Endothelial cell of umbilical vein (primary cell): ENCODE measurements at regions not wholly inside any gene's neighbourhood (a gene's known extent, or its start where the extent isn't known, plus 50 kb on each side); places are given as distances from the start of the nearest gene placed in this dataset.

Experiments
- BruUV-seq: library from RNA; stranded (reverse); fragments of 400-500 nt; replicated peaks from 2 replicates; lab custom pipeline; 2021; lab: Mats Ljungman, UMichigan
- CTCF ChIA-PET: fragments of 300-600, 350-600 bp; sonication (Branson Sonifier 250); formaldehyde crosslinking; loops from one replicate; lab custom pipeline; 2021; ENCODE audit warnings: antibody characterized with exemption, inconsistent platforms; lab: Charles Lee
- POLR2A ChIA-PET: fragments of 300-600, 350-600 bp; sonication (Branson Sonifier 250); formaldehyde crosslinking; loops from one replicate; lab custom pipeline; 2021; ENCODE audit warnings: antibody characterized with exemption, inconsistent platforms; lab: Charles Lee
- DNase-seq: peaks from one replicate; pipeline ENCODE4 v3.0.0-alpha.2; 2011; ENCODE audit warnings: low read depth, low spot score
- FAIRE-seq: peaks from 2 replicates; lab custom pipeline; 2011; peaks lifted over from hg19 to GRCh38; lab: Jason Lieb, UNC
- H2AFZ ChIP-seq: 2 replicates; pipeline ENCODE4 v1.6.0; 2012; ENCODE audit warnings: low read depth, low read length, control low read depth, inconsistent platforms
- H3K27ac ChIP-seq: 2 replicates; pipeline ENCODE4 v1.5.1; 2011; ENCODE audit warnings: low read depth, mild to moderate bottlenecking, control low read depth, low read length, moderate library complexity; ENCODE audit not compliant: insufficient read depth
- H3K27me3 ChIP-seq, 2 experiments: 2 replicates each; pipeline versions ENCODE4 v1.6.0 to v1.6.1; 2011; ENCODE audit warnings: low read length in 2 of 2, mixed read lengths in 1 of 2; ENCODE audit not compliant: control insufficient read depth in 2 of 2, insufficient read depth in 2 of 2
- H3K36me3 ChIP-seq, 2 experiments: 2 replicates in 1 of 2; 3 replicates in 1 of 2; pipeline ENCODE4 v1.5.1; 2011; ENCODE audit warnings: low read length in 2 of 2, mild to moderate bottlenecking in 1 of 2, moderate library complexity in 1 of 2; ENCODE audit not compliant: control insufficient read depth in 2 of 2, insufficient read depth in 2 of 2; ENCODE audit errors: extremely low read depth in 1 of 2
- H3K4me1 ChIP-seq: 3 replicates; pipeline ENCODE4 v1.5.1; 2011; ENCODE audit warnings: mild to moderate bottlenecking, low read length; ENCODE audit not compliant: control insufficient read depth, insufficient read depth; ENCODE audit errors: extremely low read depth
- H3K4me2 ChIP-seq: 2 replicates; pipeline ENCODE4 v1.6.1; 2011; ENCODE audit warnings: low read length, control low read depth, mixed read lengths; ENCODE audit not compliant: insufficient read depth
- H3K4me3 ChIP-seq, 3 experiments: fragments of 200-600 bp in 1 of 3; sonication (generic), shearing (Covaris generic) in 1 of 3; replicated peaks in 1 of 3; 2 replicates each; pipeline ENCODE4 v1.5.1; 2011 to 2016; ENCODE audit warnings: control low read depth in 3 of 3, low read length in 3 of 3, mild to moderate bottlenecking in 2 of 3, inconsistent platforms in 1 of 3, low read depth in 1 of 3, moderate library complexity in 1 of 3; ENCODE audit not compliant: insufficient read depth in 1 of 3
- H3K79me2 ChIP-seq: 2 replicates; pipeline ENCODE4 v1.6.0; 2012; ENCODE audit warnings: low read length, inconsistent platforms; ENCODE audit not compliant: control insufficient read depth, insufficient read depth
- H3K9ac ChIP-seq: replicated peaks from 2 replicates; pipeline ENCODE3; 2011; ENCODE audit warnings: low read length, control low read depth; ENCODE audit not compliant: insufficient read depth; ENCODE audit errors: extremely low read depth
- H3K9me1 ChIP-seq: replicated peaks from 3 replicates; pipeline ENCODE4 v1.6.0; 2011; ENCODE audit warnings: mild to moderate bottlenecking, low read length; ENCODE audit not compliant: control insufficient read depth, insufficient read depth; ENCODE audit errors: extremely low read depth
- H3K9me3 ChIP-seq: replicated peaks from 2 replicates; pipeline ENCODE4 v1.5.1; 2012; ENCODE audit warnings: low read length, inconsistent platforms; ENCODE audit not compliant: control insufficient read depth, insufficient read depth
- H4K20me1 ChIP-seq: replicated peaks from 2 replicates; pipeline ENCODE3; 2011; ENCODE audit warnings: mild to moderate bottlenecking, low read length; ENCODE audit not compliant: control insufficient read depth, insufficient read depth; ENCODE audit errors: extremely low read depth
- EZH2 ChIP-seq: IDR thresholded peaks from 2 replicates; pipeline ENCODE4 v1.6.1; 2012; ENCODE audit warnings: borderline replicate concordance, low read depth, mild to moderate bottlenecking, moderate library complexity, low read length, inconsistent platforms; ENCODE audit not compliant: severe bottlenecking
- FOS ChIP-seq: IDR thresholded peaks from 2 replicates; pipeline ENCODE4 v1.6.1; 2011; ENCODE audit warnings: mild to moderate bottlenecking, low read length, moderate library complexity, borderline replicate concordance; ENCODE audit not compliant: insufficient read depth
- GATA2 ChIP-seq: IDR thresholded peaks from 2 replicates; pipeline ENCODE4 v1.7.0; 2011; ENCODE audit warnings: low read depth, mild to moderate bottlenecking, moderate library complexity, mixed read lengths, low read length; ENCODE audit not compliant: insufficient read length, insufficient read depth
- JUN ChIP-seq: IDR thresholded peaks from 2 replicates; pipeline ENCODE4 v1.6.1; 2011; ENCODE audit warnings: borderline replicate concordance, low read depth; ENCODE audit not compliant: insufficient read length, insufficient read depth
- POLR2A ChIP-seq: IDR thresholded peaks from 2 replicates; pipeline ENCODE4 v1.6.1; 2012; ENCODE audit warnings: low read depth, mild to moderate bottlenecking, control low read depth, low read length
- POLR2AphosphoS5 ChIP-seq: IDR thresholded peaks from 2 replicates; pipeline ENCODE4 v1.6.1; 2012; ENCODE audit warnings: low read depth, mild to moderate bottlenecking, control low read depth, low read length, moderate library complexity; ENCODE audit not compliant: insufficient read depth
- dilution Hi-C: fragments of 300-500 bp; cut with MboI; formaldehyde crosslinking; loops from one replicate; pipeline ENCODE4 v1.15.0; 2019; ENCODE audit warnings: low sequenced_read_pairs; ENCODE audit not compliant: extremely low pct_ligation_motif_present
- intact Hi-C: fragments of 100-400 bp; cut with micrococcal nuclease; formaldehyde crosslinking; loops from one replicate; pipeline ENCODE4 v1.10.0; 2022
- TF ChIP-seq, protein P1 (sequence below): IDR thresholded peaks from 2 replicates; pipeline ENCODE4 v1.6.1; 2011; ENCODE audit not compliant: insufficient read depth, insufficient read length
- TF ChIP-seq, protein P2 (sequence below), 2 donors: IDR thresholded peaks; 1 replicate in 1 of 2; 2 replicates in 1 of 2; pipeline ENCODE4 v1.5.1; 2011; ENCODE audit warnings: low read length in 2 of 2, mild to moderate bottlenecking in 2 of 2, moderate library complexity in 2 of 2, control low read depth in 1 of 2, inconsistent platforms in 1 of 2, low read depth in 1 of 2; ENCODE audit not compliant: insufficient read depth in 1 of 2; ENCODE audit errors: extremely low read depth in 1 of 2

DNA sequence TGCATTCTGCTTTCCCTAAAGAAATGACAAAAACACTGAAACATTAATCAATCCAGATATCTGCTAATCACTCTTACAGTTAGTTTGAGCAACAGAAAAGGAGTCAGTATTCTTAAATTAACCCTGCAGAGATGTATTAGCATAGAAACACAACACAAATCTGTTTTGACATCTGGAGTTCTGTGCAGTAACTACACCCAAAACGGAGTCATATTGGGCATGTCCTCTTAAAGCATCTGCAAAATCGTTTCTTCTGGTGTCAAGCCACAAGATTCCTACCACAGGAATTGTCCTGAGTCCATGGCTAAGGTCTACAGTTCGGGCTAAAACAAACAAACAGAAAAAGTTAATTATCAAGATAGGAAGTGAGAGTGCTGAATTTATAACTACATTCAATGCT is 332.1 kb upstream of the PKN2 start:
- no peaks in the 10 kb centered on the region for H3K79me2 ChIP-seq
- H3K4me3 ChIP-seq = no peak overlapping the region
- H3K4me2 ChIP-seq = no peak overlapping the region
- CTCF ChIA-PET = interaction anchor here (1.2 kb wide), 1 partner anchor 171 kb away, joined by 3 read pairs; no protein-coding TSS in a partner anchor
- BruUV-seq = no TSS peak
- no peak overlapping the region for H2AFZ ChIP-seq
- no peaks in the 10 kb centered on the region for H3K27me3 ChIP-seq
- no peaks in the 10 kb centered on the region for H4K20me1 ChIP-seq
- H3K36me3 ChIP-seq = no peaks in the 10 kb centered on the region
- intact Hi-C loops (no loop called here), dilution Hi-C loops (no loop called here)
- H3K9me1 ChIP-seq = no peaks in the 10 kb centered on the region
- no peak overlapping the region for H3K9ac ChIP-seq
- H3K4me1 ChIP-seq = no peaks in the 10 kb centered on the region
- POLR2A ChIA-PET = no interaction called here
- no peaks in the 10 kb centered on the region for H3K9me3 ChIP-seq
- no peak for FAIRE-seq
- TF ChIP-seq, protein P1, sequence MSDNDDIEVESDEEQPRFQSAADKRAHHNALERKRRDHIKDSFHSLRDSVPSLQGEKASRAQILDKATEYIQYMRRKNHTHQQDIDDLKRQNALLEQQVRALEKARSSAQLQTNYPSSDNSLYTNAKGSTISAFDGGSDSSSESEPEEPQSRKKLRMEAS = no peak
- TF ChIP-seq EZH2 (no peak), JUN (no peak), FOS (no peak), POLR2AphosphoS5 (no peak), GATA2 (no peak), POLR2A (no peak)
- TF ChIP-seq, protein P2, sequence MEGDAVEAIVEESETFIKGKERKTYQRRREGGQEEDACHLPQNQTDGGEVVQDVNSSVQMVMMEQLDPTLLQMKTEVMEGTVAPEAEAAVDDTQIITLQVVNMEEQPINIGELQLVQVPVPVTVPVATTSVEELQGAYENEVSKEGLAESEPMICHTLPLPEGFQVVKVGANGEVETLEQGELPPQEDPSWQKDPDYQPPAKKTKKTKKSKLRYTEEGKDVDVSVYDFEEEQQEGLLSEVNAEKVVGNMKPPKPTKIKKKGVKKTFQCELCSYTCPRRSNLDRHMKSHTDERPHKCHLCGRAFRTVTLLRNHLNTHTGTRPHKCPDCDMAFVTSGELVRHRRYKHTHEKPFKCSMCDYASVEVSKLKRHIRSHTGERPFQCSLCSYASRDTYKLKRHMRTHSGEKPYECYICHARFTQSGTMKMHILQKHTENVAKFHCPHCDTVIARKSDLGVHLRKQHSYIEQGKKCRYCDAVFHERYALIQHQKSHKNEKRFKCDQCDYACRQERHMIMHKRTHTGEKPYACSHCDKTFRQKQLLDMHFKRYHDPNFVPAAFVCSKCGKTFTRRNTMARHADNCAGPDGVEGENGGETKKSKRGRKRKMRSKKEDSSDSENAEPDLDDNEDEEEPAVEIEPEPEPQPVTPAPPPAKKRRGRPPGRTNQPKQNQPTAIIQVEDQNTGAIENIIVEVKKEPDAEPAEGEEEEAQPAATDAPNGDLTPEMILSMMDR (IDR thresholded peaks at IDR 0.05; ENCODE audit: extremely low read depth in 1 of 2, insufficient read depth in 1 of 2, low read depth in 1 of 2, low read length in 2 of 2) = no peak
- no peak overlapping the region for H3K27ac ChIP-seq
- DNase-seq = no peak
